NCI-H2196 (cell line): ENCODE measurements at regions not wholly inside any gene's neighbourhood (a gene's known extent, or its start where the extent isn't known, plus 50 kb on each side); places are given as distances from the start of the nearest gene placed in this dataset.

Source experiments
- DNase-seq: peaks from one replicate; lab custom pipeline; 2025; ENCODE audit not compliant: unreplicated experiment; lab: John Stamatoyannopoulos, UW

DNA sequence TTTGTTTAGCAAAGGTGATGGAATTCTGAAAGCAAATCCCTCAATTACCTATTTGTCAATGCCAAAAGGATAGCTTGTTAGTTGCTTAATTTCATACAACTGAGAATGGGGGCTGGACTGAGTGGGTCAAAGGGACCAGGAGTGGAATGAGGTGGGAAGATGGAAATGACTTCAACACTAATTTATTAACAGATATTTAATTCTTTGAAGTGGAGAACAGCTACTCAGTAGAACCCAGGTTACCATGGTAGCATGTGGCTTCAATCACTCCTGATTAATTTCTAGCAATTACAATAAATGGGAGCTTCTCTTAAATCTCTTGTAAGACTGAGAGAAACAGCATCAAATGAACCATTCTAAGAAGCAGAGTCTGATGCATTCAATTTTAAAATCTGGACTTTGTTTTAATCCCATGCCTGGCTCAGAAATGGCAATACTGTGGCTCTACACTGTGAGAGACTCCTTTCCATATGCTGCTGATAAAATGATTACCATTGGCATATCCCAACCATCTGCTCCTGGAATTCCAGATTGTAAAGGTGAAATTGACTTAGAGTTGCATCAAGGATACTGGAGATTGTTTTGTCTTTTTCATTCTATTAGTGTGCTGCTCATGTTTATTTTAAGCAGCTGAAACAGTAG is 607.8 kb downstream of the SNAPC1 start:
- DNase-seq, result no peak

DNA sequence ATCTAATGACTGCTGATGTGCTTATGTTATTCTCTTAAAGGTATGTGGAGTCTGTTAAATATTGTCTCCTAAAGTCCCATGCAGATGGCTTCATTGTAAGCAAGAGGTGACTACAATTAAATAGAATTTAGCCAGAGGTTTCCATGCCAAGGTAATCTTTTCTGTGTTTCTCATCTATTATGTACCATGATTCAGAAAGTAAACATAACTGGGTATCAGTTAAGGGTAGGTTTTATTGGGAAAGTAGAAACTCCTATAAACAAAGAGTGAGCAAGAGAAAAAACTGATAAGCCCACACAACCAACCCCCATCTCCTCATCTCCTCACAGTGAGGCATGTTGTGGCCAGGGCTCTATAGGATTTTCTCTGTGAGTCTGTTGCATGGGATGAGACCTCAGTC is 611.7 kb downstream of the SNAPC1 start:
- DNase-seq, result no peak

DNA sequence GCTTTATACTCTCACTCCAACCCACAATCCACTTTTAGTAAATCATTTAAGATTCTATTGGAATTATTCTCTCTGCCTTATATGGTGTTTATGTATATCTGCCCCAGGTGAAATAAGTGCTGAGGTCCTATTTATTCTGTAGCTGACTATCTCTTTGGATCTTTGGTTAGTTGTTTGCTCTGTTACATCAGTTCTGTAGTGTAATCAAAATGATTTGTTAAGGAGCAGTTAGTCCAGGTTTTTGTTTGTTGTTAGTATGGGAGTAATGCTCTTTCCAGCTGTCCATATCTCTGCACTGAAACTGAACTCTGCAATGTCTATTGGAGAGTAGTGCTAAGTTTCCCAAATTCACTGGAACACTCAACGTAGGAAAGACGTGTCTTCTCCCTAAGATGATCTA is 615.8 kb downstream of the SNAPC1 start:
- no peak for DNase-seq

DNA sequence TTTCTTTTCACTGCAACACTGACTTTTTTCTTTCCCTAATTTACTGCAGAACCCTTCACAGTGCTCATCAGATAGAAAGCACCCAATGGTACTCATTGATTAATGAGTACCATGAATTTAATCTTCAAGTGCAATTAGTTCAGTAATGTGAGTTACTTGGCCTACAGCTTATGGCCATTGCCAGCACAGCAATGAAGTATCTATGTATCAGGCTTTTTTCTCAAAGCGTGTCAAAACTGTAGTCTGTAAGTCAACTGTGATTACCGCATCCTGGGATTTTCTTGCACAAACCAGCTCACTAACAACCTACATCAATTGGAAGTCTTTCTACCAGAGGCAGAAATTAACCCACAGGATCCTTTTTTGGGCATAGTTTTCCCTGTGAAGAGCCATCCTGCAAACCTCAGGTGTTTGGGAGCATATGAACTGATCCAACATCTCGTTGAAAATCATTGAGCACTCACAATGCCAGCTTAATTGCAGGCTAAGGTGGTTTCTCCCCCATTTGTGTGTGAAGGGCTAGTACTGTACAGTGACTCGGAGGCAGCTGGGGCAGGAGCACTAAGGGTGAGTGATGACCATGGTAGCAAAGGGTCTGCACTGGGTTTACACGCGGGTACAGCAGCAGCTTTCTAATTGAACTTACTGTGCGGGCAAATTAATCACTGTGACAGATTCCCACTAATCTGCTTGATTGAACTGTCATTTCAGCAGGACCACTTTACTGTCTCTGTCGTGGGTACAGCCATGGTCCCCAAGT is 619.3 kb downstream of the SNAPC1 start:
- DNase-seq, result no peak

DNA sequence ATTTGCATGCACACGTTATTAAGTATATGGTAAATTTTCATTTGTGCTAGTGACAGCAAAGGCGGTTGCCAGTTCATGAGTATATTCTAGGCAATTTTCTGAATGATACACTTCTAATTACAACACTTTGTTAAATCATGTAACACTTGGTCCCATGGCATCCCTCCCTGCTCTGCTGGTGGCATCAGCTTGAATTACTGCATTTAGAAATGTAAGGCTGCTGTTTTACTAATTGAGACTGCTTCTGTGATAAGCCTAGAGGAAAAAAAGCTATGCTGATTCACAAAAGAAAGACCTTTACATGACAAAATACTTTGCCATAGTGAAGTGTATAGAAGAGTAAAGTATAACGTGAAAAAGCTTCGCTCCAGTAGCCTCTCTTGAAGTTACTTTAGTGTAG is 636.1 kb downstream of the KCNH5 start:
- DNase-seq, result no peak

DNA sequence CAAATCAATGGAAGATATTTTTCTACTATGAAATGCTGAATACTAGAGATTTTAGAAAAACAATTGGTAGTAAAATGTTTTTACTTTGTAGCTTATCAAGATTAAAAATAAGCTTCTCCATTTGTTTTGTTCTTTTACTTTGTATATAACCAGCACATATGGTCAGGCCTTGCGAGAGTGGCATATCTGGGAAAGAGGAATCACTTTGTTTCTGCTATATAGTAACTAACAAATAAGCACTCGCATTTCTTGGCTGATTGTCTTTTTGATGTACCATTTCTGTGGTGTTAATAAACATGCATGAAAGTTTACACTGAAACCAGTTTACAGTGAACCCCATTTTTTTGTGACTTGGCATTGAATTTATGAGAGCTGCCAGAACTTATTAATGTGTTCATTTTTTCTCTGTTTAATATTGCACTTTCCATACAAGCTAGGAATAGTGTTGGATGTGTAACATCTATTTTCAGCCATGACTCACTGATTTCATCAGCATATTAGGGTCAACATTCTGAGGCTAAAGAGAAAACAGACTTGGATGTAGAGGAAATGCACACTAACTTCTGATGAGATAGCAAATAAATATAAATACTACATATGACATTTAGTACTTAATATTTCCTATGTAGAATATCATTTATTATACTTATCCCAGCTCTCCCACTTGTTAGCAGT is 635.5 kb downstream of the KCNH5 start:
- DNase-seq, result no peak

DNA sequence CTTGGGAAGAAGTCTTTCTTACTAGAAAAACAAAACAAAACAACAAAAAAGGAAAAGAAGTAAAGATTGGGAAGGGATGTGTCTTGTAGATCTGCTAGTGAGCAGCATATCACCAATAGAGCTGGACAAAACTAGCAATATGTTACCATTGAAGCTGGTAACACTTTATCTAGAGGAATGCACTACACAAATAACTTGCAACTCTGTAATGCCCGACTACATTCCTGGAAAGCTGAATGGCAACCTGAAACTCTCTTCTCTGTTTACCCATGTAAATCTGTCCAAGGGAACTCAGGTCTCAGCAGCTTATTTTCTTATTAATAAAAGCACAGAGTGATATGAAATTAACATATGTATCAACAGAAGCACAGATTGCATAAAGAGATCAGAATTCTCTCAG is 624.4 kb downstream of the KCNH5 start:
- no peak for DNase-seq

DNA sequence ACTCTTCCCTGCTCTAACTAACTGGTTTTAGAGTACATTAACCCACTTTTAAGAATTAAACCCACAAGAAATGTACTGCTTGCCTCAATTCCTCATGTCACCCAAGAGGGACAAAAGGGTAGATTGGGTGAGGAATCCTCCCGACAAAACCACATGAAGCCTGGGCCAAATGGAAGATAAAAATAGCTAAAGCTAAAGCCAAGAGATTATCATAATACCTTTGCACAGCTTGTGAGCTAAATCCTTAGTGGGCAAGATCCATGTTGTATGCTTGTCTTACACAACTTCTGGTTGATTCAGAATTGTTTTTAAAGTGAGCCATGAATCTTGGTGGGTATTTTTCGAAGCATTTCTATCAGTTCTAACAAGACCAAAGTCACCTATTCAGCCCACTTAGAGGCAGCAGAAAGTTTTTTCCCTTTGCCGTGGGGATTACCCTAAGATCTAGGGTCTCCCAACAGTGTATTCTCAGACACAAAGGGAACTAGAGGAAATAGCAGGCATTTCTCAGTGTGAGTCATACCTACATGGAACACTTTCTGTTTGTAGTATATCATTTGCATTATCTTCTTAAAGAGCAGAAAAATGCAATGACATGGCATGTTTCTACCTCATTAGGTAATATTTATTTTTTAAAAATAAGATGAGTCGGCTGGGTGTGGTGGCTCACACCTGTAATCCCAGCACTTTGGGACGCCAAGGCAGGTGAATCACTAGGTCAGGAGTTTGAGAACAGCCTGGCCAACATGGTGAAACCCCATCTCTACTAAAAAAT is 616.6 kb downstream of the KCNH5 start:
- DNase-seq, result no peak

DNA sequence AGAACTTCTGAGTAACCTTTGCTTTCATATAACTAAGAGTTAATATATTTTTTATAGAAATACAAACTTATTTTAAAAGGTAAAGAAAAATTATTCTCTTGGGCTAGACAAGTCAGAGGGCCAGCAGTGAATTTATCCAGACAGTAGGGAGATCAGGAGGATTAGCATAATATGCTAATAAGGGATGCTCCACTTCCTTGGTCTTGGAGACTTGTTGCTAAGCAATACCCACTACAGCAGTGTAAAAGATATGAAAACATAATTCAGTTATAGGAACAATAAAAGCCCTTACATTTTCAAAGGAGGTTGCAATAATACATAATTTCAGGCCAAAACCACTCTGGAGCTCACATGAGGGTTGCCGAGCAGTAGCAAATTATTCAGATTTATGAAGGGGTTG is 615.6 kb downstream of the KCNH5 start:
- no peak for DNase-seq

DNA sequence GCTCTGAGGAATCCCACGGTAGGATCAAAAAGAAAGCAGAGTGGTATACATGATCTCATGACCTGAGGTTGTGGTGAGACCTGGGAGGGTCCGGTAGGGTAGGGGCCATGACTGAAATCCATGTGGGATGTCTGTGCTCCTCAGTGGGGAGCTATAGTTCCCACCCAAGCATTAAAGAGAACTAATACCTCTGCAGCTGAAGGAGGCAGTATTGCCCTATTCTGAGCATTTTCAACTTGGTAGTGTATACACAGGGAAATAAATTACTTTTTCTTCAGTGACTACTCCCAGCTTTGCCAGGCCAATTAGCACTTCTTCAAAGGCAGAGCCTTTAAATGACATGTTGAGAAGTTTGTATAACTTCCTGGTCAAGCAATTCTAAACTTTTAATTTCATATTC is 613.8 kb downstream of the KCNH5 start:
- no peak for DNase-seq

DNA sequence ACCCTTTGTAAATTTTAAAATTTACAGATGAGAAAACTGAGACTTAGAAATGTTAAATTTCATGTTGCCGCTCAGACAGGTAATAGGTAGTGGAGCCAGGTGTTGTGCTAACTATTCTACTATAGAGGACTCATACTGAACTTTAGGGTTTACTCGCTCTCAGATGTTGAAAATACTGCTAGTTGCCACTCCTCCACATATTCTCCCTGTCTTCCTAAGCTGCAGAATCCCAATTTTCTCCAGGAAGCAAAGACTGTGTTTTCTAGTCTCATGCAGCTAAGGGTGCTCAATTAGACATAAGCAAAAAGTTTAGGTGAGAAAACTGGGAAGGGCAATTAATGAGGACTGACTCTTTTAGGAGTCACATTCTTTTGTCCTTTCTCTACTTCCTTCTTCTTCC is 612.3 kb downstream of the KCNH5 start:
- no peak for DNase-seq

DNA sequence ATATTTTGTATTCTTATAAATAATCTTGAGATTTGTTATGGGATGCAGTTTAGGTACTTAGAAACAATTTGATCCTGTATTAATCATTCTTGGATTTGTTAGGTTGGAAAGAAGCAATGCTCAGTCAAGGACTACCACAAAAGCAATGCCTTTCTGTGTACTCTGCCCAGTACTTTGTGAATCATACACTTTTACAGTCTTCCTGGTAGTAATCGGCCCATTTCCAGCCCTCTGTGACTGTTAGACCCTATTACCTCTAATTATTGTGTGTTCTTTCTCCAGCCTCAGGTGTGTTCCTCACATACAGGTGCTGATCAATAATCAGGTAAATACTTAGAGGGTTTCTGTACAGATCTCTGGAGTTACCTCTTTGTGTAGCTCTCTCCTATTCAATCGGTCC is 609.0 kb downstream of the KCNH5 start:
- DNase-seq, result no peak

DNA sequence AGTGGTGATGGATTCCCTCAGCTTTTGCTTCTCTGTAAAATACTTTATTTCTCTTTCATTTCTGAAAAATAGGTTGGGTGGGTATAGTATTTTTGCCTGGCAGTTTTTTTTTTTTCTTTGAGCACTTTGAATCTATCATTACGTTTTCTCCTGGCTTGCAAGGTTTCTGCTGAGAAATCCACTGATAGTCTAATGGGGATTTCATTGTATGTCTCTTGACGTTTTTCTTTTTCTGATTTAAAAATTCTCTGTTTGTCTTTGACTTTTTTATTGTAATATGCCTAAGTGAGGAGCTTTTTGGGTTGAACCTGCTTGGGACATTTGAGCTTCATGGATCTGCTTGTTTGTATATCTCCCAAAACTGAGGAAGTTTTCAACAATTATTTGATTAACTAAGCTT is 606.0 kb downstream of the KCNH5 start:
- DNase-seq, result no peak

DNA sequence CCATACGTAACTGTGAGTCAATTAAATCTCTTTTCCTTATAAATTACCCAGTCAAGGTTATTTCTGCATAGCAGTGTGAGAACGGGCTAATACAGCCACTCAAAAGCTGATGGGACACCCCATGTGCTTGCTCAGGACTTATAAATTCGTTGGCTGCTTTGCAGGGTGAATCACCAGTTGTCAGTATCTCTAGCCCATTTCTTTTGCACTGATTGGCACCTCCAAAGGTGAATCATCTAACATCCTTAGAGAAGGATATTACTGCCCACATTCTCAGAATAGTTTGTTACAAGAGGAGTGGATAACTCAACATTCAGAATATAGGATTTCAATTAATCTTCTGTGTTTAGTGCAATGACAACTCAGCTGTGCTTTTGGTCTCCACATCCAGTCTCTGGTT is 601.5 kb downstream of the KCNH5 start:
- DNase-seq, result no peak

DNA sequence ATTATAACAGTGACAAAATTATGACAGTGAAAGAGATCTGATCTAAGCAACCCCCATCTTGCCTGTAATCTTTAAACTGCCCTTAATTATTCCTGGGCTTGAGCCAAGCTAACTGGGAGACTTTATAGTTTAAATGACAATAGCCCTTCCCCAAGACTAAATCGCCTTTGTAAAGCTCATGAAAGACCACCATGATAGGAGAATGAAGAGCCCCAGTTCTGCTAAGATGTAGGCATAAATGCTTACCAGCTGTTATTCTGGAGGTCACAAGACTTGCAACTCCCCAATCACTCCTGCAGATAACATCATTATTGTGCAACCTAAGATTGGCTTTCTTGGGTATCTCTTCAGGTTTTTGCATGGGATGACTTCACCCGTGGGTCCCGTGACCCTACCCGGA is 599.7 kb downstream of the KCNH5 start:
- DNase-seq, result no peak

DNA sequence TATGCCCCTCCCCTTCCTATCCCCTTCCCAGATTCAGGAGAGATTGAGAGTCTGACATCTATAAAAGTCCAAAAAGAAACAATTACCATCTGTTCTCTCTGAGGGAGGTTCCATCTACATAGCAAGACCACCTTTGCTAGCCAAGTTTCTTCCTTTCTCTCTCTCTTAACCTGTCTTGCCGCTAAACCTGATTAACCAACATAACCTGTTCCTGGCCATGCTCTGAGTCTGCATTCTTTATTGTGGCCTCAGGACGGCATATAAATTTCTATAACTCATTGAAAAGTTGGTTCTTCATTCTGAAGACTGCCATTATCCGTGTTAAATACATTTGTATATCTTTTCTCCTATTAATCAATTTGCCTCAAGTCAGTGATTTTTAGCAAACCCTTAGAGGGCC is 594.0 kb downstream of the KCNH5 start:
- DNase-seq, result no peak

DNA sequence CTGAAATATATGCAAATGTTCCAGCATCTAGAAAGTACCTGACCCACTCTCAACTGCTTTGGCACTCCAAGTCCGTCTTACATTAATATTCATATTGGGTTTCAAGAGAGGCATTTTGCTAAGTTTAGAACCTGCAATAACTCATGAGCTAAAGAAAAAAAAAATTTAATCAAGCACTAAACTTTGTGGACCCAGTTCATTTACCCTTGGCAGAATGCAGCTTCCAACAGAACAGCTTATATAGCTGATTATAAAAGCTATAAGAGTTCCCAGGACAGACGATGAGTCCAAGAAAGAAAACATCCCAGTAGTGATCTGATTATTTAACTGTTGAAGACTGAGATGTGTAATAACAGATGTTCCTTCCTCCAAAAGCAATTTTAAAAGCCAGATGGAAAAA is 592.0 kb downstream of the KCNH5 start:
- no peak for DNase-seq

DNA sequence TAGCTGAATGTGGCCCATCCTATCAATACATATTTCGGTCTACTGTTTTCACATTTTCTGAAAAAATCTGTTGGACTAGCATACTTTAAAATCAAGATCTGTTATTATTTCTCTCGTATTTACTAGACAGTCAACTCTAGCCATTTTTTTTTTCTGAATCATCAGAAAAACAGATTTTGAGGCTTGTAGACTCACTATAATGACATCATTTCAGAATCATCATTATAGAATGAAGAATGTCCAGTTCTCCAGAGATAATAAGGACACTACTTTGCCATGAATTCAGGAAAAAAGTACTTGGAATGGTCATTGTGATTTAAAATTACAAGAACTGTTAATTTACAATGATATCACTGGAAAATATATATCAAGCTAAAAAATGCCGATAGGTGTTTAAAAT is 589.8 kb downstream of the KCNH5 start:
- DNase-seq, result no peak

DNA sequence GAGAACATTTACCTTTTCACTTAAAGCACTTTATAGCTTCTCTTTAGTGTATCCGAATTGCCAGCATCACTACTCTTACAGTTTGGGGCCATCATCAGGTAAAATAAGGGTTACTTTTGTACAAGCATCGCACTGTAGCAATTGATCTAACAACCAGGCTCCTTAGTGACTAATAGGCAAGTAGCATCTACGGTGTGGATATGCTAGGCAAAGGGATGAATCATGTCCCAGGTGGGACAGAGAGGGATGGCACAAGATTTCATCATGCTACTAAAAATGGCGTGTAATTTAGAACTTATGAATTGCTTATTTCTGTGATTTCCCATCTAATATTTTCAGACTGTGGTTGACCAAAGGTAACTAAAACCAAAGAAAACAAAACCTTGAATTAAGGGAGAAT is 582.3 kb downstream of the KCNH5 start:
- no peak for DNase-seq

DNA sequence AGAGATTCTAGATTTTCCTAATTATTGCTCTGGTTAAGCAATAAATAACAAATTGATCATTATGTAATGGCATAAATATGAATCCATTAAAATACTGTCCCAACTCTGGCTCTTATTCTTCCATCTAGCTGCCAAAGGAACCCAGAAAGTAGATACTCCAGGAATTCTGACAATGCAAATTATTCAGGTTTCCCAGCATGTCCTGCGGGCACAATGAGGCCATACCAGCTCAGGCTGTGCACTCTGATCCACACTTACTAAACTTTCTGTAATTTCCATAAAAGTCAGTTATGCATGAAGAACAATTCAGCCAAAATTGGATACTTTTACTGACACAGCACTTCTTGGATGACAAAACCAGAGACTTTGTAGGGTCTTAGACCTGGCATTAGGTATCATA is 576.3 kb downstream of the KCNH5 start:
- no peak for DNase-seq

DNA sequence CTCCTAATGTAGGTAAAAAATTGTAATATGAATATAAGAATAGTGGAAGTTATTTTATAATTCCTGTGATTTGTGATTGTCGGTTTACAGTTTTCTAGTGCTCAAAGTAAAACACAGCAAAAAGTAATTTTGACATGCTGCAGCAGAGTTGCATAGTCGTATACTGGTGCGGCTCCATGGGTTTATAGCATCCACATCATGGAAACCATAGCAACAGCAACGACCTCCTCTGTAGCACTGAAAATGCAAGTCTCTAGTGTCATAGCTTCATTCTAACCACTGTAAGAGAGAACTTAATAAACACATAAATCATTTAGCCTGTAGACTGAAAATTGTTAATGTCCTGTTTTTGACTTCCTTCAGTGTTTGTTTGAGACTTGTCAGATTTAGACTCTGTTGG is 574.3 kb downstream of the KCNH5 start:
- DNase-seq, result no peak

DNA sequence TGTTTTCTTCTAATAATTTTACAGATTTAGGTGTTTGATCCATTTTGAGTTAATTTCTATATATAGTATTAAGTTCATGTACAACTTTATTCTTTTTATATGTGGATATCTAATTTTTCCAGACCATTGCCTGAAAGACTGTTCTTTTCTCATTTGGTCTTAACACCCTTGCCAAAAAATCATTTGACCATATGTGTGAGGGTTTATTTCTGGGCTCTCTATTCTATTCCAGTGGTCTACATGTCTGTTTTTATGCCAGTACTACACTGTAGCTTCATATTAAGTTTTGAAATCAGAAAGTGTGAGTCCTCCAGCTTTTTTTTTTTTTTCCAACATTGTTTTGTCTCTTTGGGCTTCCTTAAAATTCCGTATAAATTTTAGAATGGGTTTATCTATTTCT is 554.1 kb downstream of the KCNH5 start:
- DNase-seq, result no peak
